ENCODE measurements at regions not wholly inside any gene's neighbourhood (a gene's known extent, or its start where the extent isn't known, plus 50 kb on each side); places are given as distances from the start of the nearest gene placed in this dataset.

DNA sequence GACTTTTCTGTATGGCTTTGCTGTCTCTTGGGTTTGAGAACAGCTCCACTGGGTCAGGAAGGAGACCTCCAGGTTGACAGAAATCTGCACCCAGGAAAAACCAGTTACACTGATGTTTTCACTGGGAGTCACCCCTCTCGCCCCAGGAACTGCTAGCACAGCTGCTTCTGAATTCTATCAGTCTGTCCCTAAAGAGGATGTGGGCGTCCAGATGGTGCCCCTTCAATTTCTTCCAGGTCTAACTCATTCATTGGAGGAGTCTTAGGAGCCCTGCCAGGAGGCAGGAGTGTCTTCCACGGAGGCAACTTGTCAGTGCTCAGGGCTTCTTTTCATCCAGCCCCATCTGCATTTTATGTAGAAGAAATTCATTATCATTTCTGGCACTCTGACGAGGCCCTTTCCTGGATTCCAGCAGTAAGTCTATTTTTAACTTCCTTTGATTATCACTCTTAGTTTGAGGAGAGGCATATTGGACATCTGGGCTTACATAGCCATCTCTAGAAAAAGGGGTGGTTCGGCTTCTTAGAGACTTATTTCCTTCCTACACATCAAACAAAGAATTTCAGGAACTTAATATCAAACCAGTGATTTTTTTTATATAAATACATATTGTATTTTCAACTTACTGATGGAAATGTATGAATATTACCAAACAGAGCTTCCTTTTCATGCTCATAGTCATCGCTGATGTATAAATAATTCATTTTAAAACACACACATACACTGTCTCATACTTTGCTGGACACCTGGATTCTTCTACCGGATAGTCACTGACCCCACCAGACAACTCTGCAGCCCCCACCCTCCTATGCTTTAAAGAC, 148.8 kb downstream of the IRX2 start:
- no peak for DNase-seq (ENCODE audit: low read depth)

DNA sequence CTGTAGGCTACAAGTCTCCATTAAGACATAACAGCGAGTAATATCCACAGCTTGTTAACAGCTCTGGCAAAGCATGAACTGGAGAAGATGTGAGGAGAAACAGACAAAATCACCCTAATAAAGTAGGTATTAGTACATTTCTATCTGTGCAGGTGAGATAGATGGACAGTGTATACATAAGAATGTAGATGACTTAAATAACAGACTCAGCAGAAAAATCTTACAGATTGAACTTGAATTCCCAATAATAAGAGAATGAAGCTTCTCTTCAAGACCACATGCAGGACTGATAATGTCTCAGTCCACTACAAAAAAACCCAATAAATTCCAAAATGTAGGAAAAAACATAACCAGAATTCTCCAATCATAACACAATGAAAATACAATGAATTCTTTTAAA, 153.0 kb downstream of the IRX2 start:
- DNase-seq (ENCODE audit: low read depth) = no peak

- DNase-seq (ENCODE audit: low read depth) = no peak
Observed at GRCh38 chr5:2594701-2595100, 156.8 kb downstream of the IRX2 start.

- no peak for DNase-seq (ENCODE audit: low read depth)
Observed at GRCh38 chr5:2592766-2593165, 158.7 kb downstream of the IRX2 start.

DNA sequence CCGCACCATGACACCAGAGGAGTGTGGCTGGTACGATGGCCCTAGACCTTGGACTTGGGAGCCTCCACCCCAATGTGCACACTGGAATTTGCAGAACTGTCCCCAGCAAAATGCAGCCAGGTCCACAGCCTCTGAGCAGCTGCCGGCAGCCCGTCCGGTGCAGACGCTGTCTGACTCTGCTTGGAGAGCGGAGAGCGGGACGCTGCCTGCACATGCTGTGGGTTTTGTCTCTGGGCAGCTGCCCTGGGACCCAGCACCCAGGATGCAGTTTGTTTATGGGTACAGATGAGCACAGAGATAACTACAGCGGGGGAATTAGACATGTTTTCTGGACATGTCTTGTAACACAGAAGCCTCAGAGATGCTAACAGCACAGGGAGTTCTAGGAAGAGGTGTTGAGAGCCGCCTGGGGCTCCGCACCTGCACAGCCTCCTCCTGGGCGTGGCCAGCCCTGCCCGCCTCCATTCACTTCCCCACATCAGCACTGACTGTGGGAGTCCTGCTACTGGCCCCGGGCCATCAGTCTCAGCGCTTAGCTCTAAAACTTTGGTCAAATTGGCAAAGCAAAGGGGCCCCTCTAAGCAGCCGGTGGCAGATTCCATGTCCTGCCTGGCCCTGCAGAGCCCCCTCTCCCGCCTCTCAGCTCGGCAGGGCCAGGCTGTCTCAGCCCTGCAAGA, 159.6 kb downstream of the IRX2 start:
- no peak for DNase-seq (ENCODE audit: low read depth)

DNA sequence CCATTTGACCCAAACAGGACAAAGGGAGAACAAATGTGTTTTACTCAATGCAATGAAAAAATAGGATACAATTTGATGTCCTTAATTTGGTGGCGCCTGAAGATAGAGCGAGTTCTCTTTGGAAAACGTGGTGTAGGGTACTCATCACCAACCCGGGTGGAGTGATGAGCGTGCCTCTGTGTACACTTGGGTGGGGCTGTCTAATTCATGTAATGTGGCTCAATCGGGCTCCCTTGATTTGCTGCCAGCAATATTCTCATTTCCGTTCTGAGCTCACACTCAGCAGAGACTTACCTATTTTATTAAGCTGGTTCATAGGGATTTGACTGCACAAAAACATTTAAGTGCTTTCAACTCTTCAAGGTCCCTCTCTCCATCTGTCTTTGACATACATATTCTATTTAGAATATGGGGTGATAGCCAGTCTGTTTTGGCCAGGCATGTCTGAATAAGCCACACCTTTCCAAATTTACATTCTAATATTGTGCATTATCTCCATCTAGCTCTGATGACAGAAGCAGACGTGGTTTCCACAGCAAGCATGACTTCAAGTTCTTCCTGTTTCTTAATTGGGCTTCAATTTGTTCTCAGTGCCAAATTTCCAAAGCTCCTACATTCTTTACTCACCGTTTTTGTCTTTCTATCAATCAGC, 162.5 kb downstream of the IRX2 start:
- no peak for DNase-seq (ENCODE audit: low read depth)

GRCh38 chr5:2587189-2588031, 164.1 kb downstream of the IRX2 start:
- DNase-seq (ENCODE audit: low read depth) = no peak

GRCh38 chr5:2586016-2586715, 165.3 kb downstream of the IRX2 start:
- no peak for DNase-seq (ENCODE audit: low read depth)

GRCh38 chr5:2584579-2585269, 166.8 kb downstream of the IRX2 start:
- DNase-seq (ENCODE audit: low read depth) = no peak

GRCh38 chr5:2582507-2582906, 169.0 kb downstream of the IRX2 start:
- DNase-seq (ENCODE audit: low read depth) = no peak

GRCh38 chr5:2582106-2582505, 169.4 kb downstream of the IRX2 start:
- no peak for DNase-seq (ENCODE audit: low read depth)

GRCh38 chr5:2581418-2581817, 170.1 kb downstream of the IRX2 start:
- no peak for DNase-seq (ENCODE audit: low read depth)

- DNase-seq (ENCODE audit: low read depth) = no peak
Observed at GRCh38 chr5:2579126-2579525, 172.4 kb downstream of the IRX2 start.

GRCh38 chr5:2577312-2578036, 174.0 kb downstream of the IRX2 start:
- DNase-seq (ENCODE audit: low read depth) = no peak

GRCh38 chr5:2576823-2577222, 174.7 kb downstream of the IRX2 start:
- no peak for DNase-seq (ENCODE audit: low read depth)

DNA sequence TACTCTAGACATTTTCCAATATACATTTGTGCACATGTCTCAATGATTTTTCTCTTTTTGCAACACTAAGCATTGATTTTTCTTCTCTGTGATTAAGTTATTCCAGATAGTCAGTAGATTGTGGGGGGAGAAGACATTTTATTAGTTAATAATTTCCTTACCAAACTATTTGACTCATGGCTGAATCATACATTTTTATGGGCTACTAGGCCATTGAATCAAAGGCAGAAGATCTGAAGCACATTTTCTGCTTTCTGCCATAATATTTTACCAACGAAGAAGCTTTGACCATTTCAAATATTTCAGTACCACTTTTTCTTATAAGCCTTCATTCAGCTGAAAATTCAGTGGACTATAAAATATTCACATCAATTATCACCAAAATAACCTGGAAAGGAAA, 175.6 kb downstream of the IRX2 start:
- DNase-seq (ENCODE audit: low read depth) = no peak

DNA sequence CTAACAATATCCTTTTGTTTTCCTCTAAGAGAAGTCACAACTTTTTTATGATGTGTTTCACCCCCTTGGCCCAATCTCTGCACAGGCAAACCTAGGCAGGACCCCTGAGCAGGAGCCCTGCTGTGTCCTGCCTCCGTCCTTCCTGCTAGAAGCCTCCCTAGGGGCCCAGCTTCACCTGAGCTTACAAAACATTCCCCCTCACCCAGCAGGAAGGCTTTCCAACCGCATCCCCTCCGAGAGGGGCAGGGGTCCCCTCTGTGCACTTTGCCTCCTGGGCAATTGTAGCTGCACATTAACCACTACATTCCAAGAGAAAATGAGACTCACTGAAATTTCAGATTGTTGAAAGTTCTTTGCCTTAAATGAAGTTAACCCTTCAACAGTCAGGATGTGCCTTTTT, 176.2 kb downstream of the IRX2 start:
- no peak for DNase-seq (ENCODE audit: low read depth)

- DNase-seq (ENCODE audit: low read depth) = no peak
Observed at GRCh38 chr5:2574155-2574554, 177.3 kb downstream of the IRX2 start.

DNA sequence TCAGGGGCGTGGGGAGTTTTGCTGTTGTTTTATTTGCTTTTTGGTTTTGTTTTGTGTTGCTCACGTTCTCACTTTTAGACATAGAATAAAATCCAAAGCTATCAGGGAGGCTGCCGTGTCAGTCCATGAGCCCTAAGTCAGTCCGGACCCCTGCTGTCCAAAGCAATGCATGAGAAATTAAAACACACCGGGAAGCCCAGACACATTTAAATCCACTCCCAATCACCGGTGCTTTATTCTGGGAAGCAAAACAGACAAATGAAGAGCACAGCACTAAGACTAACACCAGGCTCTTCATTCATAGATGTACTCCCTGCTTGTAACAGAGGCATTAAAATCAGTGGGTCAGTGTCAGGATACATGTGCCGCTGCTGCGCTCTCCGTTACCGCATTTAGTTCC, 180.9 kb downstream of the IRX2 start:
- no peak for DNase-seq (ENCODE audit: low read depth)

DNA sequence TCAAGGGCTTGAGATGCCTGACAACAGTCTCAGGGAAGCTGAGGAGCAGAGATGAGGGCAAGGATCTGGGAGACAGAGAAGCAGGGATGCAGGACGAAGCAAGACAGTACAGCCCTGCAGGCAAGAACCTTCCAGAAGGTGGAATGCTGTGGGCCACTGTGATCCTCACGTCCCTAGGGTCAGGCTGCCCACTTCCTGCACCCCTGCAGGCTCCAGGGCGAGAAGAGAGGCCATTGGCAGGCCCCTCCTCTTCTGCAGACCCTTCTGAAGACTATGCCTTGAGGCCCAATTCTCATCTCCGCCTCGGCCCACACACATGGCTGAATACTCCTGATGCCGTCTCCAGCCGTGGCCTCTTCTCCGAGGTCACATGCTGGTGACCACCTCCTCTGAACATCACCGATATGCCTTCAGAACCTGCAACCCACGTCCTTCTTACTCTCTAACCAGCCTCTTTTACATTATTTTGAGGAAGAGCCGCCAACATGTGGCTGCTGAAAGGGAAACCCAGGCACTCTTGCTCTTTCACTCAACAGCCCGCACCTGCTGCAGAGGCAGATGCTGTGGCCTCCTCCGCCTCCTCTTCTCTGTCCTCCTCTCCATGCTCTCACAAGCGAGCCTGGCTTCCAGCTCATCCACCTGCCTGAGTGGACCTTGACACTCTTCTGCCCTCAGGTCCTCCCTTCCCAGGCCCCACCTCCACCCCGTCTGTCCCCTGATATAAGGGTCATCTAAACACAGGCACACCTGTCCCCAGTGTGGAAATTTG, 181.5 kb downstream of the IRX2 start:
- no peak for DNase-seq (ENCODE audit: low read depth)
